Coronary artery (tissue), 2 donors: ENCODE measurements at regions not wholly inside any gene's neighbourhood (a gene's known extent, or its start where the extent isn't known, plus 50 kb on each side); places are given as distances from the start of the nearest gene placed in this dataset.

Experiments used
- DNase-seq: peaks from one replicate; pipeline ENCODE4 v3.0.0-alpha.2; 2017; ENCODE audit warnings: low spot score
- H3K27ac ChIP-seq, 2 donors: fragments of 200-600 bp; sonication (generic); one replicate each; pipeline ENCODE4 v1.5.1; 2016 to 2019
- H3K4me3 ChIP-seq: fragments of 200-600 bp; sonication (generic); 2 replicates; pipeline ENCODE4 v1.5.1; 2016; ENCODE audit warnings: mild to moderate bottlenecking, moderate library complexity
- CTCF ChIP-seq: fragments of 200-600 bp; sonication (generic); IDR thresholded peaks from one replicate; pipeline ENCODE4 v1.5.1; 2019; ENCODE audit warnings: antibody characterized with exemption

- Histone ChIP-seq H3K4me3 (no peak overlapping the region), H3K27ac (no peak overlapping the region)
- no peak for TF ChIP-seq CTCF
- DNase-seq, result no peak
Measured at GRCh38 chr13:80189889-80190597, 150.9 kb downstream of the SPRY2 start.

- DNase-seq, result no peak
- no peak for TF ChIP-seq CTCF
- no peak overlapping the region for H3K27ac ChIP-seq
- no peak overlapping the region for H3K4me3 ChIP-seq
Measured at GRCh38 chr13:80180740-80181355, 160.1 kb downstream of the SPRY2 start.

GRCh38 chr13:80177327-80177726 is 163.6 kb downstream of the SPRY2 start:
- no peak overlapping the region for H3K4me3 ChIP-seq
- no peak for TF ChIP-seq CTCF
- no peak for DNase-seq
- H3K27ac ChIP-seq, result no peak overlapping the region

- Histone ChIP-seq H3K4me3 (no peak overlapping the region), H3K27ac (no peak overlapping the region)
- TF ChIP-seq CTCF, result no peak
- DNase-seq, result no peak
Measured at GRCh38 chr13:80173224-80173623, 167.7 kb downstream of the SPRY2 start.

GRCh38 chr13:80171096-80171495 is 169.8 kb downstream of the SPRY2 start:
- TF ChIP-seq CTCF, result no peak
- DNase-seq, result no peak
- no peak overlapping the region for H3K4me3 ChIP-seq
- no peak overlapping the region for H3K27ac ChIP-seq

- H3K27ac ChIP-seq, result no peak overlapping the region
- no peak for DNase-seq
- no peak overlapping the region for H3K4me3 ChIP-seq
- TF ChIP-seq CTCF, result no peak
Measured at GRCh38 chr13:80168089-80168850, 172.7 kb downstream of the SPRY2 start.
